Pancreas (tissue), 10 donors: ENCODE measurements at regions not wholly inside any gene's neighbourhood (a gene's known extent, or its start where the extent isn't known, plus 50 kb on each side); places are given as distances from the start of the nearest gene placed in this dataset.
"Not testable (repeated sequence)": the region's sequence is repeated elsewhere in the genome, so short reads cannot be mapped to it uniquely, and the experiment has no call there.

Experiments used
- ATAC-seq, 4 donors: fragments of 200-7000 bp; cut with Tn5 transposase; one replicate each; pipeline versions ENCODE4 v1.8.0 to v1.9.1; 2020; ENCODE audit warnings: mild to moderate bottlenecking in 4 of 4, moderate library complexity in 4 of 4
- DNase-seq, 6 donors: peaks; one replicate each; pipeline ENCODE4 v3.0.0-alpha.2; 2020
- FAIRE-seq: peaks from 2 replicates; lab custom pipeline; 2012; peaks lifted over from hg19 to GRCh38; lab: Jason Lieb, UNC
- H3K27ac ChIP-seq, 4 donors: fragments of 200-600 bp; sonication (generic); 1 replicate in 3 of 4; 2 replicates in 1 of 4; pipeline versions ENCODE4 v1.5.0 to v1.8.0; 2020
- H3K27me3 ChIP-seq, 4 donors: fragments of 200-600 bp; one replicate each; pipeline ENCODE4 v1.8.0; 2021
- H3K36me3 ChIP-seq, 3 donors: fragments of 200-600 bp; sonication (generic) in 1 of 3; one replicate each; pipeline versions ENCODE4 v1.5.0 to v1.8.0; 2020 to 2021
- H3K4me1 ChIP-seq, 3 donors: fragments of 200-600 bp; one replicate each; pipeline ENCODE4 v1.8.0; 2021
- H3K4me3 ChIP-seq, 4 donors: fragments of 200-600 bp; sonication (generic) in 2 of 4; one replicate each; pipeline versions ENCODE4 v1.5.0 to v1.8.0; 2020 to 2021
- H3K9me3 ChIP-seq, 4 donors: fragments of 200-600 bp; one replicate each; pipeline ENCODE4 v1.8.0; 2021
- CTCF ChIP-seq, 4 donors: fragments of 200-600 bp; sonication (generic) in 3 of 4; IDR thresholded peaks; one replicate each; pipeline versions ENCODE4 v1.5.0 to v1.8.0; 2021; ENCODE audit warnings: antibody characterized with exemption in 4 of 4
- WGBS, 2 donors: extraction: QIAGEN DNeasy Blood & Tissue Kit; methylation state at CpG; one replicate each; pipeline ENCODE4 v1.1.7; 2013; 5-methylcytosine and 5-hydroxymethylcytosine counted together
- intact Hi-C, 3 donors: fragments of 100-400 bp; cut with DNase I; formaldehyde crosslinking; loops; one replicate each; pipeline versions ENCODE4 v1.11.1 to v1.14.2; 2022
- donor health status: healthy with polysubstance abuse.
- donor health status: DM: no; HTN: no; CAD: no; lungs with moderate emphysema.
- donor health status: DM: no; HTN: no; CAD: no.
- donor health status: control.
- donor health status: control.
- donor health status: Bipolar disorder and iron deficiency.
- donor health status: DM: yes; HTN: yes; CAD: no.
- donor health status: DM: no; HTN: no; CAD: no.
- donor health status: DM: no; HTN: no; CAD: no.
- donor health status: DM: yes; HTN: yes; CAD: no.

- ATAC-seq (peak; percentile 30 to 71 (median 62)), DNase-seq (peak in 5 of 6 donors; percentile 59 to 81 (median 69)), FAIRE-seq (no peak)
- 26% methylated on average over 6 of the region's 6 CpGs for WGBS, 2 donors
- Histone ChIP-seq H3K9me3 (no peaks in the 10 kb centered on the region), H3K4me3 (peak overlapping the region in 2 of 4 donors; percentile 25 to 44), H3K36me3 (no peaks in the 10 kb centered on the region), H3K4me1 (peaks cover 4 to 14% (median 12%) of the 10 kb centered on the region in 3 donors), H3K27ac (peak overlapping the region; percentile 56 to 89 (median 74)), H3K27me3 (no peaks in the 10 kb centered on the region)
- intact Hi-C loops: no loop called here
- no peak for TF ChIP-seq CTCF (IDR thresholded peaks at IDR 0.05)
These were observed 216.6 kb downstream of the RTP5 start for GRCh38 chr2:242085941-242086621.

GRCh38 chr2:242088044-242088443 lies 218.5 kb downstream of the RTP5 start:
- WGBS, 2 donors: 0% methylated on average over 10 to 34 of the region's 37 CpGs
- peak; percentile 40 to 66 (median 45) for ATAC-seq
- H3K9me3 ChIP-seq, intact Hi-C loops, DNase-seq, FAIRE-seq, H3K27me3 ChIP-seq, H3K36me3 ChIP-seq: not testable (repeated sequence)
- Histone ChIP-seq H3K4me1 (peaks cover 0 to 17% (median 6%) of the 10 kb centered on the region in 3 donors), H3K27ac (peak overlapping the region; percentile 61 to 88 (median 68)), H3K4me3 (peak overlapping the region in 3 of 4 donors; percentile 49 to 64 (median 61))

GRCh38 chr2:242088471-242089212 lies 219.1 kb downstream of the RTP5 start:
- no peaks in the 10 kb centered on the region for H3K36me3 ChIP-seq
- H3K9me3 ChIP-seq: no peaks in the 10 kb centered on the region
- peak overlapping the region in 3 of 4 donors; percentile 65 to 88 (median 71) for H3K27ac ChIP-seq
- TF ChIP-seq CTCF (IDR thresholded peaks at IDR 0.05): no peak
- peaks cover 0 to 17% (median 6%) of the 10 kb centered on the region in 3 donors for H3K4me1 ChIP-seq
- no peaks in the 10 kb centered on the region for H3K27me3 ChIP-seq
- no peak for FAIRE-seq
- H3K4me3 ChIP-seq: peak overlapping the region; percentile 49 to 69 (median 62)
- 0 to 1% methylated on average over 11 to 101 of the region's 103 CpGs for WGBS, 2 donors
- DNase-seq: peak; percentile 93 to 98 (median 94)
- intact Hi-C loops: no loop called here
- peak; percentile 85 to 95 (median 94) for ATAC-seq

GRCh38 chr2:242089213-242089549 lies 219.7 kb downstream of the RTP5 start:
- FAIRE-seq, intact Hi-C loops, H3K27ac ChIP-seq, H3K27me3 ChIP-seq, H3K9me3 ChIP-seq, H3K36me3 ChIP-seq: not testable (repeated sequence)
- 1 to 13% methylated on average over 4 to 18 of the region's 20 CpGs for WGBS, 2 donors
- Histone ChIP-seq H3K4me3 (peak overlapping the region in 3 of 4 donors; percentile 49 to 64 (median 61)), H3K4me1 (peaks cover 0 to 17% (median 6%) of the 10 kb centered on the region in 3 donors)
- ATAC-seq: peak in 3 of 4 donors; percentile 1 to 3 (median 3)
- peak in 1 of 6 donors; percentile 48 for DNase-seq

- peak; percentile 22 to 71 (median 52) for ATAC-seq
- H3K4me3 ChIP-seq, H3K27me3 ChIP-seq, intact Hi-C loops, H3K27ac ChIP-seq, H3K9me3 ChIP-seq, DNase-seq, H3K4me1 ChIP-seq, FAIRE-seq: not testable (repeated sequence)
- peaks cover 0 to 21% (median 0%) of the 10 kb centered on the region in 3 donors for H3K36me3 ChIP-seq
- 80 to 86% methylated on average over 1 of the region's 1 CpG for WGBS, 2 donors
These were observed 227.7 kb downstream of the RTP5 start for GRCh38 chr2:242097278-242097677.

- ATAC-seq (no peak), DNase-seq (no peak), FAIRE-seq (no peak)
- Histone ChIP-seq H3K9me3 (no peaks in the 10 kb centered on the region), H3K4me3 (no peak overlapping the region), H3K27me3 (no peaks in the 10 kb centered on the region), H3K27ac (no peak overlapping the region), H3K4me1 (no peaks in the 10 kb centered on the region), H3K36me3 (peaks cover 0 to 21% (median 0%) of the 10 kb centered on the region in 3 donors)
- no peak for TF ChIP-seq CTCF (IDR thresholded peaks at IDR 0.05)
- intact Hi-C loops: no loop called here
- 70 to 84% methylated on average over 1 of the region's 1 CpG for WGBS, 2 donors
These were observed 228.5 kb downstream of the RTP5 start for GRCh38 chr2:242098034-242098433.
